HCT116 (cell line): ENCODE measurements at regions not wholly inside any gene's neighbourhood (a gene's known extent, or its start where the extent isn't known, plus 50 kb on each side); places are given as distances from the start of the nearest gene placed in this dataset.
A peak's percentile ranks its signal among the peaks of the same experiment; 100 is the strongest.

ENCODE experiments used
- ATAC-seq: fragments of 200-7000 bp; cut with Tn5 transposase; 2 replicates; pipeline ENCODE4 v1.9.1; 2020; ENCODE audit warnings: mild to moderate bottlenecking, moderate library complexity
- BruUV-seq: library from RNA; stranded (reverse); fragments of 400-500 nt; replicated peaks from 2 replicates; lab custom pipeline; 2021; lab: Mats Ljungman, UMichigan
- CTCF ChIA-PET: fragments of 300-600 bp; sonication (Branson Sonifier 250); formaldehyde crosslinking; loops from one replicate; lab custom pipeline; 2021; ENCODE audit warnings: antibody characterized with exemption; lab: Charles Lee
- POLR2A ChIA-PET: fragments of 300-600, 350-600 bp; sonication (Branson Sonifier 250); formaldehyde crosslinking; loops from one replicate; lab custom pipeline; 2021; ENCODE audit warnings: antibody characterized with exemption; lab: Charles Lee
- RAD21 ChIA-PET, 2 experiments: fragments of 300-600 bp; sonication (Branson Sonifier 250); formaldehyde crosslinking; loops; one replicate each; lab custom pipeline; 2023; ENCODE audit warnings: low total read pairs in 2 of 2; ENCODE audit not compliant: uncharacterized antibody in 2 of 2, unreplicated experiment in 2 of 2, low non-redundant PET in 1 of 2; lab: Charles Lee
- DNase-seq: peaks from one replicate; pipeline ENCODE4 v3.0.0-alpha.2; 2010; ENCODE audit warnings: low read depth, low spot score
- H2AFZ ChIP-seq: fragments of 200-600 bp; shearing (Covaris generic), sonication (generic); 2 replicates; pipeline ENCODE4 v1.6.1; 2017; ENCODE audit warnings: low read depth, mixed run types, mixed read lengths, antibody characterized with exemption, low read length; ENCODE audit not compliant: poor library complexity, severe bottlenecking
- H3K27ac ChIP-seq: 2 replicates; pipeline ENCODE4 v1.5.1; 2012; ENCODE audit warnings: low read depth, low read length
- H3K27me3 ChIP-seq: fragments of 200-600 bp; sonication (generic); 2 replicates; pipeline ENCODE4 v1.6.1; 2016; ENCODE audit warnings: mixed run types, low read length, mixed read lengths; ENCODE audit not compliant: insufficient read depth
- H3K36me3 ChIP-seq, 2 experiments: fragments of 200-500 bp in 1 of 2; fragments of 200-600 bp in 1 of 2; sonication (Bioruptor generic) in 1 of 2; sonication (generic) in 1 of 2; 2 replicates each; pipeline versions ENCODE4 v1.5.1 to v1.6.1; 2014 to 2016; ENCODE audit warnings: low read length in 2 of 2, inconsistent platforms in 1 of 2, mixed read lengths in 1 of 2, mixed run types in 1 of 2; ENCODE audit not compliant: insufficient read depth in 2 of 2, control insufficient read depth in 1 of 2
- H3K4me1 ChIP-seq, 2 experiments: fragments of 200-600 bp in 1 of 2; sonication (generic) in 1 of 2; 2 replicates each; pipeline versions ENCODE4 v1.5.1 to v1.6.1; 2012 to 2017; ENCODE audit warnings: low read length in 2 of 2, inconsistent platforms in 1 of 2, mild to moderate bottlenecking in 1 of 2, mixed read lengths in 1 of 2, mixed run types in 1 of 2, moderate library complexity in 1 of 2; ENCODE audit not compliant: insufficient read depth in 2 of 2, control insufficient read depth in 1 of 2
- H3K4me2 ChIP-seq: fragments of 200-600 bp; sonication (generic); 2 replicates; pipeline ENCODE4 v1.6.1; 2017; ENCODE audit warnings: mixed run types, low read length, mixed read lengths
- H3K4me3 ChIP-seq, 2 experiments: fragments of 200-600 bp in 1 of 2; sonication (generic) in 1 of 2; replicated peaks in 1 of 2; 2 replicates each; pipeline ENCODE4 v1.5.1; 2011 to 2016; ENCODE audit warnings: low read length in 2 of 2, control low read depth in 1 of 2, low read depth in 1 of 2, mild to moderate bottlenecking in 1 of 2, mixed read lengths in 1 of 2, mixed run types in 1 of 2
- H3K79me2 ChIP-seq: fragments of 200-600 bp; sonication (generic); 2 replicates; pipeline ENCODE4 v1.6.1; 2017; ENCODE audit warnings: mild to moderate bottlenecking, mixed run types, low read length, moderate library complexity, mixed read lengths; ENCODE audit not compliant: insufficient read depth
- H3K9ac ChIP-seq: fragments of 200-600 bp; sonication (generic); 2 replicates; pipeline ENCODE4 v1.6.1; 2016; ENCODE audit warnings: low read length, mixed read lengths
- H3K9me2 ChIP-seq: fragments of 200-600 bp; sonication (generic), shearing (Covaris generic); 2 replicates; pipeline ENCODE4 v1.6.1; 2017; ENCODE audit warnings: mixed run types, mild to moderate bottlenecking, moderate library complexity; ENCODE audit not compliant: insufficient read depth
- H3K9me3 ChIP-seq, 2 experiments: fragments of 200-500 bp in 1 of 2; fragments of 200-600 bp in 1 of 2; sonication (Bioruptor generic) in 1 of 2; sonication (generic) in 1 of 2; 2 replicates each; pipeline ENCODE4 v1.6.1; 2014 to 2017; ENCODE audit warnings: low read length in 2 of 2, mixed read lengths in 2 of 2, inconsistent platforms in 1 of 2, low read depth in 1 of 2, mild to moderate bottlenecking in 1 of 2, mixed run types in 1 of 2, moderate library complexity in 1 of 2; ENCODE audit not compliant: control insufficient read depth in 1 of 2, insufficient read depth in 1 of 2
- H4K20me1 ChIP-seq: fragments of 200-600 bp; sonication (generic), shearing (Covaris generic); 2 replicates; pipeline ENCODE4 v1.6.1; 2017; ENCODE audit warnings: mixed run types, mild to moderate bottlenecking, moderate library complexity; ENCODE audit not compliant: insufficient read depth
- EZH2phosphoT487 ChIP-seq: fragments of 200-600 bp; IDR thresholded peaks from 2 replicates; pipeline ENCODE4 v1.6.1; 2018; ENCODE audit warnings: antibody characterized with exemption, borderline replicate concordance
- POLR2AphosphoS5 ChIP-seq: IDR thresholded peaks from 2 replicates; pipeline ENCODE4 v1.6.1; 2011; ENCODE audit warnings: mild to moderate bottlenecking, low read depth, low read length, moderate library complexity
- RAD21 ChIP-seq: IDR thresholded peaks from 2 replicates; pipeline ENCODE4 v1.6.1; 2012; ENCODE audit warnings: low read depth, mild to moderate bottlenecking
- SRF ChIP-seq: IDR thresholded peaks from 2 replicates; pipeline ENCODE4 v1.6.1; 2012; ENCODE audit warnings: low read depth
- TCF7L2 ChIP-seq: IDR thresholded peaks from 2 replicates; pipeline ENCODE4 v1.7.0; 2011; ENCODE audit warnings: borderline replicate concordance, inconsistent platforms; ENCODE audit not compliant: insufficient read depth, insufficient read length; ENCODE audit errors: extremely low read depth
- intact Hi-C: fragments of 100-400 bp; cut with micrococcal nuclease; formaldehyde crosslinking; loops from 2 replicates; pipeline ENCODE4 v1.10.0; 2022
- TF ChIP-seq, protein P1 (sequence below), 3 experiments: fragments of 200-600 bp in 1 of 3; sonication (generic) in 1 of 3; IDR thresholded peaks in 2 of 3; conservative IDR thresholded peaks in 1 of 3; 2 replicates each; pipeline ENCODE4 v1.5.1; 2012 to 2017; ENCODE audit warnings: low read depth in 2 of 3, low read length in 2 of 3, antibody characterized with exemption in 1 of 3, borderline replicate concordance in 1 of 3, control low read depth in 1 of 3, mild to moderate bottlenecking in 1 of 3, mixed read lengths in 1 of 3, mixed run types in 1 of 3, moderate library complexity in 1 of 3; ENCODE audit not compliant: insufficient read depth in 1 of 3
- TF ChIP-seq, protein P2 (sequence below): IDR thresholded peaks from 2 replicates; pipeline ENCODE4 v1.6.1; 2012

DNA sequence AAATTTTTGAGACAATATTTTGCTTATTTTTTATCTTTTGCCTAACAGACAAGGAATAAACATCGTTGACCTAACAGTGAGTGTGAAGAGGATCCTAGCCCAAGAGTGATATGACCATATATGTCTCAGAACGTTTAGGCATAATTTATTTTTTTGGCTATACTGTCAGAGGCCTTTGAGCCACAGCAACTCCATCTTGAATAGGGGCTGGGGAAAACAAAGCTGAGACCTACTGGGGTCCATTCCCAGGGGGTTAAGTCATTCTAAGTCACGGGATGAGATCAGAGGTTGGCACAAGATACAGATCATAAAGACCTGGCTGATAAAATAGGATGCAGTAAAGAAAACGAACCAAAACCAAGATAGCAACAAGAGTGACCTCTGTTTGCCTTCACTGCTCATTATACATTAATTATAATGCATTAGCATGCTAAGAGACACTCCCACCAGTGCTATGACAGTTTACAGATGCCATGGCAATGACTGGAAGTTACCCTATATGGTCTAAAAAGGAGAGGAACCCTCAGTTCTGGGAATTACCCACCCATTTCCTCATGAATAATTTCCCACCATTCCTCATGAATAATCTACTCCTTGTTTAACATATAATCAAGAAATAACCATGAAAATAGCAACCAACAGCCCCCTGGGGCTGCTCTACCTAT lies 510.9 kb upstream of the PCDH9 start (continued):
- TF ChIP-seq, protein P1, sequence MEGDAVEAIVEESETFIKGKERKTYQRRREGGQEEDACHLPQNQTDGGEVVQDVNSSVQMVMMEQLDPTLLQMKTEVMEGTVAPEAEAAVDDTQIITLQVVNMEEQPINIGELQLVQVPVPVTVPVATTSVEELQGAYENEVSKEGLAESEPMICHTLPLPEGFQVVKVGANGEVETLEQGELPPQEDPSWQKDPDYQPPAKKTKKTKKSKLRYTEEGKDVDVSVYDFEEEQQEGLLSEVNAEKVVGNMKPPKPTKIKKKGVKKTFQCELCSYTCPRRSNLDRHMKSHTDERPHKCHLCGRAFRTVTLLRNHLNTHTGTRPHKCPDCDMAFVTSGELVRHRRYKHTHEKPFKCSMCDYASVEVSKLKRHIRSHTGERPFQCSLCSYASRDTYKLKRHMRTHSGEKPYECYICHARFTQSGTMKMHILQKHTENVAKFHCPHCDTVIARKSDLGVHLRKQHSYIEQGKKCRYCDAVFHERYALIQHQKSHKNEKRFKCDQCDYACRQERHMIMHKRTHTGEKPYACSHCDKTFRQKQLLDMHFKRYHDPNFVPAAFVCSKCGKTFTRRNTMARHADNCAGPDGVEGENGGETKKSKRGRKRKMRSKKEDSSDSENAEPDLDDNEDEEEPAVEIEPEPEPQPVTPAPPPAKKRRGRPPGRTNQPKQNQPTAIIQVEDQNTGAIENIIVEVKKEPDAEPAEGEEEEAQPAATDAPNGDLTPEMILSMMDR (IDR thresholded peaks at IDR 0.05 in 2 of 3, conservative IDR thresholded peaks at IDR 0.05 in 1 of 3; ENCODE audit: borderline replicate concordance in 1 of 3, insufficient read depth in 1 of 3, low read depth in 2 of 3, low read length in 2 of 3), result no peak
- no peak for TF ChIP-seq POLR2AphosphoS5
- no peak for TF ChIP-seq TCF7L2
- TF ChIP-seq SRF, result no peak
- TF ChIP-seq, protein P2, sequence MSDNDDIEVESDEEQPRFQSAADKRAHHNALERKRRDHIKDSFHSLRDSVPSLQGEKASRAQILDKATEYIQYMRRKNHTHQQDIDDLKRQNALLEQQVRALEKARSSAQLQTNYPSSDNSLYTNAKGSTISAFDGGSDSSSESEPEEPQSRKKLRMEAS, result no peak

DNA sequence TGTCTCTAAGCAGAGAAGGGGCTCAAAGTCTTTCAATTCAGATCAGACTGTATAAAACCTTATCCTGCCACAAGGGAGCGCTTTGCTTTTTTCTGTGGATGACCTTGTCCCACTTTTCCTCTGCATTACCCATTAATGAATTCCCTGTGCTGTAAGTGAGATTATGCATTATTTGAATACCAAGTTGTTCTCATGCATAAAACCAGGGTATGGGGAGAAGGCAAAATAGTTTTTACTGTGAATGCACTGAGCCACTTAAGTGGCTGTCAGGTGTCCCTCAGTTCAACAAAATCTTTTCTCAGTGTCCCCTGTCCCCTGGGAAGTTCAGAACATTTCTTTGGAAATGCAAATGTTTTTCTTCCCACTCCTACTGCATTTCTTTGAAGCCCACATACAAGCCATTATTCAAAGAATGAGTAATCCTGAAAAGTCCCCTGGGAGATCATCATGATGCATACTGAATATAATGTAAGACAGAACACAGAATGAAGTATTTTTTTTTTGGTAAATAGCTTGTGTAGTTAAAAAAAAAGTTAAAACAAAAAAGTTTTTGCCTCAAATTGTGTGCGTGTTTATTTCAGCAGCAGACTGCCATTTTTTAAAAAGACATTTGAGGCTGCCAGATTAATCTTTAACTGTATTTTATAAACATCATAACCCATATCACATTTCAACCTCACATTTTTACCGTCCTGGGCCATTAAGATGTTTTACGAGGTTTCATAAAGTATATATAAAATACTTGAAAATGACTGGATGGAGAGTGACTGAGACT lies 506.7 kb upstream of the PCDH9 start:
- no peaks in the 10 kb centered on the region for H3K36me3 ChIP-seq
- no peak overlapping the region for H3K4me3 ChIP-seq
- TF ChIP-seq, protein P1 (IDR thresholded peaks at IDR 0.05 in 2 of 3, conservative IDR thresholded peaks at IDR 0.05 in 1 of 3; ENCODE audit: borderline replicate concordance in 1 of 3, insufficient read depth in 1 of 3, low read depth in 2 of 3, low read length in 2 of 3), result peak in 2 of 3 experiments; percentile 26 to 47; a peak in 3 of 6 replicates
- TF ChIP-seq RAD21 (peak; percentile 32), EZH2phosphoT487 (no peak)
- H3K9me3 ChIP-seq, result no peaks in the 10 kb centered on the region
- RAD21 ChIA-PET, result no interaction called here
- POLR2A ChIA-PET, result no interaction called here
- no peak overlapping the region for H3K9ac ChIP-seq
- no peaks in the 10 kb centered on the region for H3K27me3 ChIP-seq
- DNase-seq, result no peak
- BruUV-seq, result no TSS peak
- no peak overlapping the region for H2AFZ ChIP-seq
- no peaks in the 10 kb centered on the region for H3K4me1 ChIP-seq
- ATAC-seq, result no peak
- no peak overlapping the region for H3K27ac ChIP-seq
- intact Hi-C loops, result loop anchor here (10.0 kb wide), 1 partner anchor 1198 kb away; no protein-coding TSS in a partner anchor
- no peak overlapping the region for H3K4me2 ChIP-seq
- H3K9me2 ChIP-seq, result no peaks in the 10 kb centered on the region
- CTCF ChIA-PET, result no interaction called here
- no peaks in the 10 kb centered on the region for H4K20me1 ChIP-seq
- H3K79me2 ChIP-seq, result no peaks in the 10 kb centered on the region
